Activated CD4-positive, alpha-beta T cell treated with anti-CD3 and anti-CD28 coated beads for 24 hours (primary cell): ENCODE measurements at regions not wholly inside any gene's neighbourhood (a gene's known extent, or its start where the extent isn't known, plus 50 kb on each side); places are given as distances from the start of the nearest gene placed in this dataset.
"Not testable (repeated sequence)": the region's sequence is repeated elsewhere in the genome, so short reads cannot be mapped to it uniquely, and the experiment has no call there.

ENCODE experiments used
- DNase-seq, 2 donors: peaks; one replicate each; pipeline ENCODE4 v3.0.0-alpha.2; 2020; ENCODE audit warnings: low read depth in 2 of 2

DNA sequence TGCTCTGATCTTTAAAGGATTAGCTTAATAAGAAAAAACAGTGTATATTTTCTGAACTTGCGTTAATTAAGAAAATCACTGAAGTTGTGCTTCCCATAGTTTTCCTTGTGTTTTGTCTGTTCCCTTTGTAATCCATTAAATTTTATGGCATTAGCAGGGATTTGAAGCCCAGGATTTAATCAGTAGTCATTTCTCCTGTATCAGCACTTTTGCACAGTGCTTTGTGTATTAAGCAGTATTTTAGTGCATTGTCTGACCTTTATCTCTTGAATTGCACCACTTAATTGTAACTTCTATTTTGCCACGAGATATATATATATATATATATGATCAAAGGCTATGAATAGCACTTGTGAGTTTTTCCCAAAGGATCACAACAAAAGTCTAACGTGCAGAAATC, 133.7 kb downstream of the S1PR1 start:
- DNase-seq, result no peak

DNA sequence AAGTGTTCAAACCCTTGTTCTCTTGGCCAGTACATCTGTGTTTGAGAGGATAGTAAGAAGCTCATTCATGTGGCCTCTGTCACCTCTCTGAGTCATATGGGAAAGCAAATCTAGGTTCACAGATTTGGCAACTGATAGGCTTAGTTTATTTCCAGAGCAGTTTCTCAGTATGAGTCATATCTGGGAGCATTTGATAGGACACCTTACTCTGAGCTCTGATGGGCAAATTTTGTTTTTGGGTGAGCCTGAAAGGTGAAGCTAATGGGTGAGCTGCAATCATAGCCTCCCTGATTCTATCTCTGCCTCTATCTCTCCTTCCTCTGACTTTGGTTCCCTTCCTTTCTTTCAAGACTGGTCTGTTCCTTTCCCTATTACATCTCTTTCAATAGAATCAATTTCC, 134.4 kb downstream of the S1PR1 start:
- no peak for DNase-seq

DNA sequence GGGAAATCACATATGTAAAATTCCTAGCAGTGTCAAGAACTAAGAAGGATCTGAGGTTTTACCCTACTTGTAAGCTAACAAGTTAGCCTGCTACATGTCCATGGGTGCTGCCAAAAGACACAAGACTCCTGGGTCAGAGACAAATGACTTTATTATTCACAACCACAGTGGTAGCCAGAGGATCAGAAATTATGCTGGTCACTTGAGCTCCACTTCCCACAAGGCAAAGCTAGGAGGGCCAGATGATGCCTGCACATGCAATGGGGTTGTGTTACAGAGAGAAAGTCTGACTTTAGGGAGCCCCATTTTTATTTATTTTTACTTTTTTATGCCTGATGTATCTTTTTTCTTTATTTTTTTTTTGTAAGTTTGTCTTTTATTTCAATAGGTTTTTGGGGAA, 136.8 kb downstream of the S1PR1 start:
- DNase-seq, result no peak

DNA sequence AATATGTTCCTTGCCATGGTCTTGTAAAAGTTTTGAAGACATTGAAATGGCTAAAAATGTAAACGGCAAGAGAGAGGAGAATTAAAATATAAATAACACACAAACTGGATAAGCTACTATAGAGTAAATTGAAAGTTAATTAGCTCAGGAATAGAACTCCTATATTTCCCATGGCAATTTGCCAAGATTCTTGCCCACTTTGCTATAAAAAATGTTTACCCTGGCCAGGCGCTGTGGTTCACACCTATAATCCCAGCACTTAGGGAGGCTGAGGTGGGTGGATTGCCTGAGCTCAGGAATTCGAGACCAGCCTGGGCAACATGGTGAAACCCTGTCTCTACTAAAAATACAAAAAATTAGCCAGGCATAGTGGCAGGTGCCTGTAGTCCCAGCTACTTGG, 138.6 kb downstream of the S1PR1 start:
- not testable (repeated sequence) for DNase-seq

- no peak for DNase-seq
Observed at GRCh38 chr1:101376121-101377083, 139.6 kb downstream of the S1PR1 start.

DNA sequence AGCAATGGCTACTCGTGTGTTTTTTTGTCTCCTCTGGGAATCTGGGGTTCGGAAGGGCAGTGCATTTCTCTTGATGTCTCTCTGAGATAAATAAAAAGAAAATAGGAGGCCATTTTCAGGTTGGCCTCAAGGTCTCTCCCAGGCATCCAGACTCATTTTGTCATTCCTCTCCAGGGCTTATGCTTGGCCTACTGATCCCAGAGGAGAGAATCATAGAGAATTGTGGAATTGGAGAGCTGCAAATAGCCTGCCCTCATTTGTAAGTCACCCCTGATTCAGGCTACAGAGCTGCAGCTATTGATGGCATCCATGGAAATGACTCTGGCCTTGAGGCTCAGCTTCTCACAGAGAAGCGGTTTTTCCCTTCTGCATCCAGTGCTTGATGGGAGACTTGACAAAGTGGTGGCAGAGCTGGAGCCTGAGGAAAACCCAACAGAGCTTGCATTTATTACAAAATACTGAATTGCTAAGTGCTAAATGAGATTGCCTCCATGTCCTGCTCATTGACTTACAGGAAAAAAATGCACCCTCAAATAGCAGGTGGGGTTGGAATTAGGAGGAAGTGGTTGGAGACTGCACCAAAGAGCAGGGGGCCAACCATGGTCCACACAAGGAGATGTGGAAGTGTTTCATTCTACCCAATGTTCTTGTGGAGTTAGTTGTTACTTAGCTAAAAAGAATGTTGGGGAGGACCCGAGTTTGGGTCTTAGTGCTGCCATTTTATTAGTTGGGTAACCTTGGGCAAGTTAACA, 140.4 kb downstream of the S1PR1 start:
- DNase-seq, result no peak

DNA sequence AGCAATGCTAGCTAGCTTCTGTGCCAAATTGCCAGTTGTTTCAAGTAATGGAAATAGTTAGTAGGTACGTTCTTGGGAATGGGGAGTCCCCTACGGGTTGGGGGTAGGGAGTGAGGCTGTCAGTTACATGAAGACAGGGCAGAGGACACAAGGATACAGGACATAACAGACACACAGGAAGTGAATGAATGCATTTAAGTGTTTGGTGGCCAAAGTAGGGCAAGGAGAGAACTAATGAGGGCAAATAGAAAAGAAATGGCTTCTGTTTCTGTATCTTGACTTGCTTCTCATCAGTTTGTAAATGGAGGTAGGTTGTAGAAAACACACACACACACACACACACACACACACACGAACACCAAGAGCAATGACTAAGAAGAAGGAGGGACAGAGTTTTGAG, 142.2 kb downstream of the S1PR1 start:
- DNase-seq, result no peak

DNA sequence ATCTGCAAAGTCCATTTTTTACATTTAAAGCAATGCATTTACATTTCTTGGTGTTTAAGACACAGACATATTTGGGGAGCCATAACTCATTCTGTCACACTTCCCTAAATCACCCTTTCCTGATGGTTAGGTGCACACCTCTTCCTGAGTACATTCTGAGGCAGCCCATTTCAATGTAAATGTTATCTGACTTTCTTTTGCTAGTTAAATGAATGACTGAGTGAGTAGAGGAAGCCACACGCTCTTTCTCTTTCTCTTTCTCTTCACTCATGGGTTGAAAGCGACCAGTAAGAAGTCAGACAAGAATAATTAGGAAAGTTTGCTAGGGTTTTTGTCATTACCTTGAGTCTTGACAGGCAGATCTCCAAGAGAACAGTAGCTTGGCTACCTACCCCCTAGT, 143.1 kb downstream of the S1PR1 start:
- DNase-seq, result no peak

- DNase-seq, result no peak
Observed at GRCh38 chr1:101382135-101382534, 145.3 kb downstream of the S1PR1 start.

DNA sequence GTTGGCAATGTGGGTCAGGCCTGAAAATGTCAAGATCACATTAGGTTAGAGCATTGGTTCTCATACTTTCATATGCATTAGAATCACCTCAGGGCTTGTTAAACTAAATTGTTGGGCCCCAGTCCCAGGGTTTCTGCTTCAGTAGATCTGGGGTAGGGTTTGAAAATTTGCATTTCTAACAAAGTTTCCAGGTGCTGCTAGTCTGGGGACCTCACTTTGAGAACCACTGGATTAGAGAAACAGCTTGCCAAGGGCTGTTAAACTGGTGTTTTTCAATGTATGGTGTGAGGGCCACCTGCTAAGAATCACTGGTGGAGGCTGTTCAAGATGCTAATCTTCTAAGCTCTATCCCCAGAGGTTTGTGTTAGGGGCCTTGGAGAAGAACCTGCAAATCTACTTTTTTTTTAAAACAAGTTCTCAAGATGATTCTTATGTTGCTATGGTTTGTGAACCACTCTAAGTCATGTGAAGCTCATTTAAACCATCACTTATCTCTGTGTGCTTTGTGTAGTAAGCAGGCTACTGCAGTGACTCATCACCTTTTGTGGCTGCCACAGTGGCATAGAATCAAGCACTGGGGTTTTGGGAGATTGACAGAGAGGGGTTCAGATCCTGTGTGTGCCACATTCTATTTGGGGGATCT, 152.2 kb downstream of the S1PR1 start:
- no peak for DNase-seq

DNA sequence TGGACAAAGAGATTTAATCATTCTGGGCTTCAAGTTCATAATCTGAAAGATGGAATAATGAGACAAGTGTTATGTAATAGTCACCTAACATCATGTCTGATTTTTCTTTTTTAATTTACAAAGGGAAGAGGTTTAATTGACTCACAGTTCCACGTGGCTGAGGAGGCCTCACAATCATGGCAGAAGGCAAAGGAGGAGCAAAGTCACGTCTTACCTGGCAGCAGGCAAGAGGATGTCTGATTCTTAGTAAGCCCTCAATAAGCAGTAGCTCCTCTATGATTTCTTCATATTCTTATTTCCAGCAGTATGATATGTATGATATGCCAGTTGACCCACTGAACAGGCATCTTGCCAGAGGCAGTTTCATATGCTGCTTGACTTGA, 152.7 kb downstream of the S1PR1 start:
- DNase-seq, result no peak

DNA sequence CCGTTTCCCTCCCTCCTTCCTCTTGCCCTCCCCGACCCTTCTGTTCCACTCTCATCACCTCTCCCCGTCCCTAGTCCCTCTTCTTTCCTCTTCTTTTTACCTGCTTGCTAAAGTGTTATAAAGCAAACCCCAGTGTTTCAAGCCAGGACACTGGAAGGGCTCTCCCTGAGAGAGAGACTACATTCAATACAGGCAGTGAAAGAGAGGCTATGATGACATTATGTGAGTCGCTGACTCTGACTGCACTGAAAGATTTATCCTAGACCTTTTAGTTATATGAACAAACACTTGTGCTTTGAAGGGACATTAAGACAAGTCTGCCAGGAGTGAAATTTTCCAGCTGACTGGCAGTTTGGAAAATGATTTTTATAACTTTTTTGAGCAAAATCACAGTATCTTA, 155.7 kb downstream of the S1PR1 start:
- DNase-seq, result no peak

GRCh38 chr1:101394041-101394440, 157.2 kb downstream of the S1PR1 start:
- no peak for DNase-seq

- no peak for DNase-seq
Observed at GRCh38 chr1:101399222-101399621, 162.4 kb downstream of the S1PR1 start.

- DNase-seq, result no peak
Observed at GRCh38 chr1:101406271-101406670, 169.5 kb downstream of the S1PR1 start.

DNA sequence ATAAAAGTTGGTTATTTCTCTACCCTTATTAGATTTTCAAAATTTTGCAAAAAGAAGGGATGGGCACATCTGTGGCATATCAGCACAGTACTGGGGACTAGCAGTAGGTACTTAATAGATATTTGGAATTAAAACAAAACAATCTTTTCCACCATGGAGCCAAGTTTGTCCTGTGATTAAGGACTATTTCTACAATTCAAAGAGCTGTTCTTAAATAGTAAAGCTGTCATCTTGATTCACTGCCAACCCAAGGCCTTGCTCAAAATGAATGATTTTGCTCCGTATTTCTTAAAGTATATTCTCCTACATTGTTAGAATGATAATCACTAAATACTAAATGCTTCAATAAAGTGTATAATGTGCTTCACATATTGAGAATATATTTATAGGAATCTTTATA, 169.9 kb downstream of the S1PR1 start:
- no peak for DNase-seq

DNA sequence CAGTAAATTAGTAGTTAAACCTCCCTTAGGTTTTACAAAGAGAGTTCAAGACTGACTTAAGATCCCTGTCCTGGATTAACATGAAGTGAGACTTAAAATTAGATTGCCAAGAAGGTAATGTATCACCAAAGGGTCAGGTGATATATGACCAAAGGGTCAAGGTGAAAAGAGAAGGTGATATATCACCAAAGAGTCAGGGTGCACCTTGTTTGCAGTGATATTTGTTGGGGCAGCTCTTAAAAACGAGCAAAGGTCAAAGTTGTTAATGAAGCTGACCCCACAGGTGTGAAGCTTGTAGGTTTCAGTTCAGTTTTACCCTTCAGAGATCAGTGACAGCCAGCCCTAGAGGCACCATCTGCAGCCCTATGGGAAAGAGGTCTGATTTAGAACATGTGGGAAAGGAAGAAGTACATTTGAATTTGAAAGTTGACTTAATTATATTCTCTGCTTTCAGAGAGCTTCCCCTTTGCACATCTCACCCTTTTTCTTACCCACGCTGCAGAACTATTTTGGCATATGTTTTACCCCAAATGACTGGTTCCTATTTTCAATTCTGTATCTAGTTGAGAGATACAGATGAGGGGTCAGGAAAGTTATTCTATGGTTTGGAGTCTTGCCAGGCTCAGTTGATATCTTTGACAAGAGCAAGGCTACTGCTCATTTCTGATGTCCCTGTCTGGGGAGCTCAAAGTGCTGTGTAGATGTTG, 170.8 kb downstream of the S1PR1 start:
- DNase-seq, result no peak

DNA sequence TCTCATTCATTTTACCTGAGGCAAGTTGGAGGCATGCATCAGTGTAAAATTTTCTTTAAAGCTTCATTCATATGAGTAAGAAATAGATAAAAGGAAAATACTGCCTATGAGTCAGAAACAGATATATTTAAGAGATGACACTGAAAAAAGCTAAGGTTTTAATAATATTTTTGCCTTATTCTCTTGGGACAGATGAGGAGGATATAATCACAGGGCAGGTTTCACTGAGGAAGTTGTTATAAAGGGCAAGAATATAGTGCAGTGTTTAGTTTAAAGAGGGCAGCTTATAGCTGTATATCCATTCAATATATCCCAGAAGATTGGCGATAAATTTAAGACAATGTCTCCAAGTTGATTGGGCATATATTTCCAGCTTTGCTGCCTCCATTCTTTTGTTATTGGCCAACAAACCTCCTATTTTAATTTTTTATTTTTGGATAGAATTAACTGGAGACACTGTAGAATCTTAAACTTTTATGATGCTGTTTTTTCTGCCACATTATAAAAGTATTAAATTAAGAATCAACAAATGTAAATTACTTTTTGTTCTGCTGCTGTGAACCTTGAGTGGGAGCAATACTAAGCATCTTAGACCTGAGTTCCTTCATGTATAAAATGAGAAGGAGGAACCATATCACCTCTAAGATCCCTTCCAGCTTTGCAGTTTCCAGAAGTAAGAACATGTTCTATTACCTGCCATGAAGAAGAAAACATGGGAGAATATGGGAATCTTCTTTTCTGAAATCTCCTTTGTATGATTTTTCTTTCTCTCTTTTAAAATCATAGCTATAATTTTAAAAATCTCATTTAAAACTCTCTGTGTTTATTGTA, 171.6 kb downstream of the S1PR1 start:
- DNase-seq, result no peak

GRCh38 chr1:101409102-101409501, 172.3 kb downstream of the S1PR1 start:
- DNase-seq, result no peak

DNA sequence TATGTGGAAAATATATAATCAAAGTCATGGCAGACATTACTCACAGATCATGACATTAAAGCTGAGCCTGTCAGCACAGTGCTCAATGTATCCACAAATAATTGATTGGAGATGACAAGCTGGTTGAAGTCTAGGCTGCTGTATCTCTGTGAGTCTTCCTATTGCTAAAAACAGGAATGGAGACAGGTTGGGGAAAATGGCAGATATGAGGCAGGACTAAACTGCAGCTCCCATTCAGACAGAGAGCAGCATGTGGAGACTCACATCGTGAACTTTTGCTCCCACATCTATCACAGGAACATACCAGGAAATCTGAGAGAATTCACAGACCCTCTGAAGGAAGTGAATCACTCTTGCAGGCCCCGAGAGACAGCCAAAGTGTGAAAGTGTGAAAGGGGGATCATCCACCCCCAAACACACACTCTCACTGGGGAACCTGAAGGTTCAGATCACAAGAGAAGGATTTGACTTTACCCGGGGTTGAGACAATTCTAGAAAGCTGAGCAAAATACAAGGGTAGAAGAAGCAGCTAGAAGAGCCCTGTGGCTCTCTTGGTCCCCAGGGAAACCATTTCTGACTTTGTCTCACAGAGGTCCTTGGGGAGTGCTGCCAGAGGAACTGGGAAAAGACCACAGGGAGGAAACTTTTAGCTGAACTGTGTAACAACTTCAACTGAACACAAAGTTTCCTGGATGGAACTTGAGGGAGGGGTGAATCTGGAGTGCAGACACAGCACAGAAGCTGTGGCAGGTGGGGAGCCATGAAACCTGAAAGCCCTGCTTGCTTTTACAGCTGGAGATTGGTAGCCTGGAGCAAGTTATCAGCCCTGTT, 173.4 kb downstream of the S1PR1 start:
- DNase-seq, result no peak
